ENCODE measurements at regions not wholly inside any gene's neighbourhood (a gene's known extent, or its start where the extent isn't known, plus 50 kb on each side); places are given as distances from the start of the nearest gene placed in this dataset.

DNA sequence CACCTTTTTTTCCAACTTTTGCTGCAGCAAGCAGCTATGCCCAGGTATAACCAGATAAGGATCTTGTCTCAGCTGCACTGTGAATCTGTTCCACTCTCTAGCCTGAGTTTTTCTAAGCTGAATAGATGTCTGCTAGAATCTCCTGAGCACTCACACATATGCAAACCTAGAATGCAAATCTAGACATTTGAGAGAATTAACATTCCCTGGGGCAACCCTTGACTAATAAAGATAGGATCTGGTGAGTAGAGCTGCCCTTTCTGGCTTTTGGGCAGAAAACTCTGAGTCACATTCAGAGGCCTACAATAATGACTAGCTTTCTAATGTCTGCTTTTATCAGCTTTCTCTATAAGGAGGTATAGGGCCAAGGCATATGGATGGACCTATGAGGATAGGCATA lies 61.4 kb upstream of the BARHL2 start:
- TF ChIP-seq EZH2phosphoT487 (IDR thresholded peaks at IDR 0.05; ENCODE audit: low read length), result no peak
- TF ChIP-seq, protein P1, sequence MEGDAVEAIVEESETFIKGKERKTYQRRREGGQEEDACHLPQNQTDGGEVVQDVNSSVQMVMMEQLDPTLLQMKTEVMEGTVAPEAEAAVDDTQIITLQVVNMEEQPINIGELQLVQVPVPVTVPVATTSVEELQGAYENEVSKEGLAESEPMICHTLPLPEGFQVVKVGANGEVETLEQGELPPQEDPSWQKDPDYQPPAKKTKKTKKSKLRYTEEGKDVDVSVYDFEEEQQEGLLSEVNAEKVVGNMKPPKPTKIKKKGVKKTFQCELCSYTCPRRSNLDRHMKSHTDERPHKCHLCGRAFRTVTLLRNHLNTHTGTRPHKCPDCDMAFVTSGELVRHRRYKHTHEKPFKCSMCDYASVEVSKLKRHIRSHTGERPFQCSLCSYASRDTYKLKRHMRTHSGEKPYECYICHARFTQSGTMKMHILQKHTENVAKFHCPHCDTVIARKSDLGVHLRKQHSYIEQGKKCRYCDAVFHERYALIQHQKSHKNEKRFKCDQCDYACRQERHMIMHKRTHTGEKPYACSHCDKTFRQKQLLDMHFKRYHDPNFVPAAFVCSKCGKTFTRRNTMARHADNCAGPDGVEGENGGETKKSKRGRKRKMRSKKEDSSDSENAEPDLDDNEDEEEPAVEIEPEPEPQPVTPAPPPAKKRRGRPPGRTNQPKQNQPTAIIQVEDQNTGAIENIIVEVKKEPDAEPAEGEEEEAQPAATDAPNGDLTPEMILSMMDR (IDR thresholded peaks at IDR 0.05; ENCODE audit: low read length), result no peak
- no peak for TF ChIP-seq EZH2 (optimal IDR thresholded peaks at IDR 0.05; ENCODE audit: low read depth, low read length)
